CD14-positive monocyte (primary cell): ENCODE measurements at regions not wholly inside any gene's neighbourhood (a gene's known extent, or its start where the extent isn't known, plus 50 kb on each side); places are given as distances from the start of the nearest gene placed in this dataset.

Experiments
- DNase-seq, 3 donors: peaks; one replicate each; pipeline ENCODE4 v3.0.0-alpha.2; 2011 to 2022
- H2AFZ ChIP-seq: 2 replicates; pipeline ENCODE4 v1.6.0; 2012; ENCODE audit warnings: mild to moderate bottlenecking, low read depth, low read length, inconsistent platforms; ENCODE audit not compliant: insufficient read depth, poor library complexity, severe bottlenecking
- H3K27ac ChIP-seq, 2 donors: 1 replicate in 1 of 2; 2 replicates in 1 of 2; pipeline ENCODE4 v1.5.1; 2012 to 2013; ENCODE audit warnings: low read length in 2 of 2, control low read depth in 1 of 2, inconsistent platforms in 1 of 2, low read depth in 1 of 2, mild to moderate bottlenecking in 1 of 2
- H3K27me3 ChIP-seq, 2 donors: one replicate each; pipeline versions ENCODE4 v1.6.0 to v1.6.1; 2011 to 2013; ENCODE audit warnings: low read length in 2 of 2; ENCODE audit not compliant: control insufficient read depth in 2 of 2, insufficient read depth in 2 of 2
- H3K36me3 ChIP-seq, 2 donors: replicated peaks in 1 of 2; 1 replicate in 1 of 2; 2 replicates in 1 of 2; pipeline versions ENCODE4 v1.5.1 to v1.6.1; 2012 to 2013; ENCODE audit warnings: low read length in 2 of 2, control low read depth in 1 of 2, inconsistent platforms in 1 of 2, mild to moderate bottlenecking in 1 of 2; ENCODE audit not compliant: insufficient read depth in 2 of 2, control insufficient read depth in 1 of 2
- H3K4me1 ChIP-seq, 2 donors: 1 replicate in 1 of 2; 2 replicates in 1 of 2; pipeline versions ENCODE4 v1.5.1 to v1.6.1; 2012 to 2013; ENCODE audit warnings: low read length in 2 of 2, control low read depth in 1 of 2, inconsistent platforms in 1 of 2, mild to moderate bottlenecking in 1 of 2, moderate library complexity in 1 of 2; ENCODE audit not compliant: insufficient read depth in 2 of 2, control insufficient read depth in 1 of 2
- H3K4me2 ChIP-seq: replicated peaks from 2 replicates; pipeline ENCODE3; 2012; ENCODE audit warnings: low read length, moderate library complexity, mild to moderate bottlenecking; ENCODE audit not compliant: poor library complexity, severe bottlenecking; ENCODE audit errors: extremely low read depth
- H3K4me3 ChIP-seq, 3 experiments: fragments of 200-600 bp in 1 of 3; sonication (generic) in 1 of 3; replicated peaks in 1 of 3; 1 replicate in 2 of 3; 2 replicates in 1 of 3; pipeline ENCODE4 v1.5.1; 2011 to 2013; ENCODE audit warnings: low read length in 3 of 3, mild to moderate bottlenecking in 3 of 3, control low read depth in 2 of 3, low read depth in 2 of 3, inconsistent platforms in 1 of 3, moderate library complexity in 1 of 3
- H3K79me2 ChIP-seq: 2 replicates; pipeline ENCODE4 v1.6.0; 2012; ENCODE audit warnings: mild to moderate bottlenecking, control low read depth, inconsistent platforms, low read length, moderate library complexity; ENCODE audit not compliant: insufficient read depth
- H3K9ac ChIP-seq: 2 replicates; pipeline ENCODE4 v1.6.0; 2017; ENCODE audit warnings: low read length, mild to moderate bottlenecking; ENCODE audit not compliant: insufficient read depth, poor library complexity, severe bottlenecking
- H3K9me3 ChIP-seq, 2 donors: replicated peaks in 1 of 2; 1 replicate in 1 of 2; 2 replicates in 1 of 2; pipeline versions ENCODE4 v1.5.1 to v1.6.1; 2012 to 2013; ENCODE audit warnings: low read length in 2 of 2, control low read depth in 1 of 2; ENCODE audit not compliant: control insufficient read depth in 1 of 2, insufficient read depth in 1 of 2
- H4K20me1 ChIP-seq: 2 replicates; pipeline ENCODE4 v1.6.0; 2012; ENCODE audit warnings: mild to moderate bottlenecking, low read length, control low read depth, moderate library complexity; ENCODE audit not compliant: insufficient read depth
- H3K27ac Mint-ChIP-seq, 7 donors: one replicate each; pipeline ENCODE4 v1.8.0; 2020; ENCODE audit warnings: mild to moderate bottlenecking in 7 of 7, mixed read lengths in 7 of 7, moderate library complexity in 6 of 7, inconsistent platforms in 2 of 7
- H3K27me3 Mint-ChIP-seq, 3 donors: one replicate each; pipeline ENCODE4 v1.8.0; 2021 to 2022; ENCODE audit warnings: low read depth in 3 of 3, mild to moderate bottlenecking in 3 of 3, mixed read lengths in 3 of 3, moderate library complexity in 3 of 3, inconsistent platforms in 1 of 3
- H3K36me3 Mint-ChIP-seq, 2 donors: one replicate each; pipeline ENCODE4 v1.8.0; 2020; ENCODE audit warnings: mixed read lengths in 2 of 2, inconsistent platforms in 1 of 2, mild to moderate bottlenecking in 1 of 2
- H3K4me1 Mint-ChIP-seq: one replicate; pipeline ENCODE4 v1.8.0; 2020; ENCODE audit warnings: mild to moderate bottlenecking, mixed read lengths
- H3K4me3 Mint-ChIP-seq, 2 donors: one replicate each; pipeline ENCODE4 v1.8.0; 2020; ENCODE audit warnings: mild to moderate bottlenecking in 2 of 2, mixed read lengths in 2 of 2, moderate library complexity in 1 of 2
- H3K9me3 Mint-ChIP-seq, 7 donors: one replicate each; pipeline ENCODE4 v1.8.0; 2020 to 2022; ENCODE audit warnings: mixed read lengths in 7 of 7, mild to moderate bottlenecking in 6 of 7, moderate library complexity in 6 of 7, inconsistent platforms in 2 of 7
- CTCF ChIP-seq: fragments of 200-600 bp; IDR thresholded peaks from one replicate; pipeline ENCODE4 v1.8.0; 2022; ENCODE audit warnings: antibody characterized with exemption, mild to moderate bottlenecking
- WGBS: methylation state at CpG from one replicate; pipeline ENCODE4 v1.1.5; 2013; ENCODE audit warnings: missing lambda C conversion rate; ENCODE audit not compliant: insufficient coverage; 5-methylcytosine and 5-hydroxymethylcytosine counted together
- intact Hi-C, 2 donors: fragments of 100-400 bp; cut with micrococcal nuclease; formaldehyde crosslinking; loops; one replicate each; pipeline versions ENCODE4 v1.15.0 to v1.15.1; 2023

GRCh38 chr1:163927493-163927892, 605.7 kb downstream of the NUF2 start:
- H3K27ac ChIP-seq = no peak overlapping the region
- H3K27me3 Mint-ChIP-seq = no peaks in the 10 kb centered on the region
- no peak overlapping the region for H3K4me2 ChIP-seq
- H3K4me3 ChIP-seq = no peak overlapping the region
- H3K4me1 ChIP-seq = no peaks in the 10 kb centered on the region
- no peak overlapping the region for H3K4me3 Mint-ChIP-seq
- H3K36me3 ChIP-seq = no peaks in the 10 kb centered on the region
- H3K9me3 Mint-ChIP-seq = peaks cover 2 to 8% (median 5%) of the 10 kb centered on the region in 7 donors
- no peaks in the 10 kb centered on the region for H3K79me2 ChIP-seq
- H3K9me3 ChIP-seq = no peaks in the 10 kb centered on the region
- H3K4me1 Mint-ChIP-seq = peaks cover 5% of the 10 kb centered on the region
- intact Hi-C loops = no loop called here
- H4K20me1 ChIP-seq = no peaks in the 10 kb centered on the region
- no peak for TF ChIP-seq CTCF
- no peaks in the 10 kb centered on the region for H3K27me3 ChIP-seq
- H2AFZ ChIP-seq = no peak overlapping the region
- no peak overlapping the region for H3K27ac Mint-ChIP-seq
- no peak overlapping the region for H3K9ac ChIP-seq
- DNase-seq = no peak
- H3K36me3 Mint-ChIP-seq = no peaks in the 10 kb centered on the region
- WGBS = 63% methylated on average over 1 of the region's 1 CpG

GRCh38 chr1:163928069-163928468, 606.3 kb downstream of the NUF2 start:
- intact Hi-C loops = no loop called here
- H3K9ac ChIP-seq = no peak overlapping the region
- no peaks in the 10 kb centered on the region for H3K36me3 ChIP-seq
- DNase-seq = no peak
- Mint-ChIP-seq H3K9me3 (peaks cover 2 to 8% (median 5%) of the 10 kb centered on the region in 7 donors), H3K4me3 (no peak overlapping the region), H3K27me3 (no peaks in the 10 kb centered on the region), H3K4me1 (no peaks in the 10 kb centered on the region), H3K36me3 (no peaks in the 10 kb centered on the region), H3K27ac (no peak overlapping the region)
- H3K79me2 ChIP-seq = no peaks in the 10 kb centered on the region
- no peaks in the 10 kb centered on the region for H3K9me3 ChIP-seq
- no peak overlapping the region for H3K4me3 ChIP-seq
- no peak overlapping the region for H3K27ac ChIP-seq
- no peak overlapping the region for H3K4me2 ChIP-seq
- H3K4me1 ChIP-seq = no peaks in the 10 kb centered on the region
- TF ChIP-seq CTCF = no peak
- no peaks in the 10 kb centered on the region for H3K27me3 ChIP-seq
- no peak overlapping the region for H2AFZ ChIP-seq
- no peaks in the 10 kb centered on the region for H4K20me1 ChIP-seq
